H1 (cell line): ENCODE measurements at regions not wholly inside any gene's neighbourhood (a gene's known extent, or its start where the extent isn't known, plus 50 kb on each side); places are given as distances from the start of the nearest gene placed in this dataset.

Experiments
- CTCF ChIA-PET: fragments of 300-600 bp; sonication (Branson Sonifier 250); formaldehyde crosslinking; loops from one replicate; lab custom pipeline; 2021; ENCODE audit not compliant: partially characterized antibody; lab: Charles Lee
- POLR2A ChIA-PET: fragments of 300-600 bp; sonication (Branson Sonifier 250); formaldehyde crosslinking; loops from one replicate; lab custom pipeline; 2021; ENCODE audit warnings: inconsistent platforms; ENCODE audit not compliant: partially characterized antibody; lab: Charles Lee
- DNase-seq, 2 experiments: peaks; one replicate each; pipeline versions ENCODE4 v3.0.0 to v3.0.0-alpha.2; 2010 to 2022; ENCODE audit warnings: low spot score in 2 of 2, low read depth in 1 of 2, mixed read lengths in 1 of 2
- FAIRE-seq: peaks from 2 replicates; lab custom pipeline; 2011; peaks lifted over from hg19 to GRCh38; lab: Jason Lieb, UNC
- H2AFZ ChIP-seq: 2 replicates; pipeline ENCODE4 v1.8.1; 2012; ENCODE audit warnings: low read length, inconsistent platforms
- H2AK5ac ChIP-seq: 2 replicates; pipeline ENCODE4 v1.6.1; 2013; ENCODE audit warnings: low read depth, low read length
- H2BK120ac ChIP-seq: replicated peaks from 2 replicates; pipeline ENCODE3; 2013; ENCODE audit warnings: low read depth, low read length, inconsistent platforms
- H2BK12ac ChIP-seq: 2 replicates; pipeline ENCODE4 v1.6.1; 2013; ENCODE audit warnings: low read depth, low read length
- H2BK15ac ChIP-seq: 2 replicates; pipeline ENCODE4 v1.6.1; 2013; ENCODE audit warnings: low read length
- H2BK20ac ChIP-seq: 2 replicates; pipeline ENCODE4 v1.6.1; 2013; ENCODE audit warnings: low read length
- H2BK5ac ChIP-seq: 2 replicates; pipeline ENCODE4 v1.6.1; 2013; ENCODE audit warnings: low read depth, low read length
- H3K14ac ChIP-seq: 2 replicates; pipeline ENCODE4 v1.6.1; 2013; ENCODE audit warnings: inconsistent platforms; ENCODE audit not compliant: insufficient read length
- H3K18ac ChIP-seq: 2 replicates; pipeline ENCODE4 v1.6.1; 2013; ENCODE audit warnings: low read length; ENCODE audit errors: extremely low read depth
- H3K23ac ChIP-seq: 2 replicates; pipeline ENCODE4 v1.6.1; 2013; ENCODE audit warnings: inconsistent platforms; ENCODE audit not compliant: insufficient read length
- H3K23me2 ChIP-seq: 2 replicates; pipeline ENCODE4 v1.6.1; 2013; ENCODE audit warnings: low read depth, low read length
- H3K27ac ChIP-seq: 2 replicates; pipeline ENCODE4 v1.6.1; 2011; ENCODE audit warnings: low read depth, low read length, inconsistent platforms
- H3K27me3 ChIP-seq, 4 experiments: replicated peaks in 1 of 4; 1 replicate in 1 of 4; 2 replicates in 3 of 4; pipeline versions ENCODE4 v1.6.1 to v1.8.1; 2011 to 2013; ENCODE audit warnings: low read length in 3 of 4, mild to moderate bottlenecking in 3 of 4, inconsistent platforms in 2 of 4, mixed read lengths in 2 of 4, moderate library complexity in 1 of 4; ENCODE audit not compliant: control insufficient read depth in 3 of 4, insufficient read depth in 3 of 4; ENCODE audit errors: extremely low read depth in 1 of 4
- H3K36me3 ChIP-seq, 4 experiments: 2 replicates each; pipeline versions ENCODE4 v1.6.1 to v1.8.1; 2011 to 2013; ENCODE audit warnings: mild to moderate bottlenecking in 4 of 4, low read length in 3 of 4, moderate library complexity in 2 of 4, control low read depth in 1 of 4, inconsistent platforms in 1 of 4; ENCODE audit not compliant: insufficient read depth in 4 of 4, control insufficient read depth in 2 of 4
- H3K4ac ChIP-seq: replicated peaks from 2 replicates; pipeline ENCODE3; 2013; ENCODE audit warnings: low read length, low read depth, mixed read lengths, inconsistent platforms; ENCODE audit not compliant: insufficient read length
- H3K4me1 ChIP-seq, 4 experiments: replicated peaks in 1 of 4; 1 replicate in 1 of 4; 2 replicates in 3 of 4; pipeline versions ENCODE4 v1.6.1 to v1.8.1; 2011 to 2013; ENCODE audit warnings: low read length in 3 of 4, inconsistent platforms in 2 of 4, mixed read lengths in 1 of 4; ENCODE audit not compliant: insufficient read depth in 4 of 4, control insufficient read depth in 3 of 4
- H3K4me2 ChIP-seq, 2 experiments: 2 replicates each; pipeline versions ENCODE4 v1.6.1 to v1.8.1; 2011 to 2013; ENCODE audit warnings: low read depth in 2 of 2, low read length in 2 of 2, control low read depth in 1 of 2, inconsistent platforms in 1 of 2, mild to moderate bottlenecking in 1 of 2; ENCODE audit not compliant: insufficient read depth in 1 of 2
- H3K4me3 ChIP-seq, 4 experiments: fragments of 200-600, 300-600 bp in 1 of 4; sonication (generic), shearing (Covaris generic), sonication (Bioruptor Twin) in 1 of 4; 2 replicates each; pipeline versions ENCODE4 v1.5.1 to v1.8.1; 2011 to 2016; ENCODE audit warnings: low read length in 4 of 4, low read depth in 3 of 4, control low read depth in 2 of 4, inconsistent platforms in 2 of 4, mild to moderate bottlenecking in 2 of 4, mixed read lengths in 1 of 4, moderate library complexity in 1 of 4; ENCODE audit not compliant: insufficient read depth in 2 of 4; ENCODE audit errors: extremely low read depth in 1 of 4
- H3K56ac ChIP-seq: replicated peaks from 2 replicates; pipeline ENCODE3; 2013; ENCODE audit warnings: low read depth, mild to moderate bottlenecking, mixed read lengths, low read length, inconsistent platforms; ENCODE audit not compliant: insufficient read length
- H3K79me1 ChIP-seq: 2 replicates; pipeline ENCODE4 v1.6.1; 2013; ENCODE audit warnings: low read depth, low read length, control low read depth
- H3K79me2 ChIP-seq, 2 experiments: 2 replicates each; pipeline versions ENCODE4 v1.6.1 to v1.8.1; 2012 to 2013; ENCODE audit warnings: low read length in 2 of 2, mild to moderate bottlenecking in 2 of 2, inconsistent platforms in 1 of 2; ENCODE audit not compliant: insufficient read depth in 2 of 2, control insufficient read depth in 1 of 2
- H3K9ac ChIP-seq, 4 experiments: replicated peaks in 1 of 4; 1 replicate in 1 of 4; 2 replicates in 3 of 4; pipeline versions ENCODE4 v1.6.1 to v1.8.1; 2011 to 2013; ENCODE audit warnings: low read depth in 3 of 4, low read length in 3 of 4, control low read depth in 2 of 4, mild to moderate bottlenecking in 2 of 4, moderate library complexity in 2 of 4, inconsistent platforms in 1 of 4; ENCODE audit errors: extremely low read depth in 1 of 4
- H3K9me3 ChIP-seq, 2 experiments: 2 replicates each; pipeline versions ENCODE4 v1.6.1 to v1.8.1; 2012 to 2013; ENCODE audit warnings: mild to moderate bottlenecking in 2 of 2, moderate library complexity in 2 of 2, control low read depth in 1 of 2, inconsistent platforms in 1 of 2, low read depth in 1 of 2, low read length in 1 of 2, mixed read lengths in 1 of 2; ENCODE audit not compliant: insufficient read depth in 2 of 2
- H4K20me1 ChIP-seq, 2 experiments: replicated peaks in 1 of 2; 2 replicates each; pipeline versions ENCODE3 to v1.8.1; 2011 to 2013; ENCODE audit warnings: inconsistent platforms in 2 of 2, low read length in 2 of 2, mild to moderate bottlenecking in 1 of 2; ENCODE audit not compliant: insufficient read depth in 2 of 2, control insufficient read depth in 1 of 2
- H4K5ac ChIP-seq: 2 replicates; pipeline ENCODE4 v1.6.1; 2013; ENCODE audit warnings: low read length, low read depth, mixed read lengths, inconsistent platforms; ENCODE audit not compliant: insufficient read length
- H4K8ac ChIP-seq: 2 replicates; pipeline ENCODE4 v1.8.0; 2013; ENCODE audit warnings: mild to moderate bottlenecking, moderate library complexity, low read length, inconsistent platforms; ENCODE audit not compliant: insufficient read depth; ENCODE audit errors: extremely low read depth
- H4K91ac ChIP-seq: replicated peaks from 2 replicates; pipeline ENCODE3; 2013; ENCODE audit warnings: low read length, mixed read lengths, inconsistent platforms; ENCODE audit not compliant: insufficient read length
- CEBPB ChIP-seq: IDR thresholded peaks from 2 replicates; pipeline ENCODE4 v1.6.1; 2012; ENCODE audit warnings: low read depth, low read length
- JUN ChIP-seq: IDR thresholded peaks from 2 replicates; pipeline ENCODE4 v1.6.1; 2011; ENCODE audit warnings: low read depth, mild to moderate bottlenecking, improper control_type of control experiment, low read length
- YY1 ChIP-seq: IDR thresholded peaks from 2 replicates; pipeline ENCODE4 v1.6.1; 2011; ENCODE audit warnings: low read depth, mild to moderate bottlenecking, low read length
- ZNF274 ChIP-seq: IDR thresholded peaks from 2 replicates; pipeline ENCODE4 v1.7.0; 2012; ENCODE audit warnings: low read length, borderline replicate concordance; ENCODE audit errors: extremely low read depth

GRCh38 chr12:41983856-41984255 lies 160.8 kb downstream of the GXYLT1 start:
- Histone ChIP-seq H2BK20ac (no peak overlapping the region), H2AK5ac (no peak overlapping the region), H3K4me1 (no peaks in the 10 kb centered on the region), H3K27ac (no peak overlapping the region), H2BK12ac (no peak overlapping the region), H4K5ac (no peak overlapping the region), H3K23me2 (no peaks in the 10 kb centered on the region), H3K56ac (no peak overlapping the region), H3K4me2 (no peak overlapping the region), H2BK15ac (no peak overlapping the region), H3K4ac (no peak overlapping the region), H2AFZ (no peak overlapping the region), H4K20me1 (no peaks in the 10 kb centered on the region), H3K36me3 (peaks cover 0 to 3% (median 0%) of the 10 kb centered on the region in 4 experiments; a peak in 1 of 8 replicates), H3K4me3 (no peak overlapping the region), H4K8ac (no peak overlapping the region), H2BK5ac (no peak overlapping the region), H3K27me3 (no peaks in the 10 kb centered on the region), H3K79me1 (no peaks in the 10 kb centered on the region), H2BK120ac (no peak overlapping the region), H4K91ac (no peak overlapping the region), H3K14ac (no peak overlapping the region), H3K18ac (no peak overlapping the region), H3K9me3 (peaks cover 4 to 9% of the 10 kb centered on the region in 2 experiments; a peak in 3 of 4 replicates), H3K79me2 (no peaks in the 10 kb centered on the region), H3K9ac (no peak overlapping the region), H3K23ac (no peak overlapping the region)
- FAIRE-seq (no peak), DNase-seq (no peak)
- CTCF ChIA-PET = interaction anchor here (0.7 to 2.1 kb wide), 2 partner anchors 129 to 188 kb away, joined by 3 to 5 read pairs; no protein-coding TSS in a partner anchor
- TF ChIP-seq ZNF274 (no peak), CEBPB (no peak), YY1 (no peak), JUN (no peak)
- POLR2A ChIA-PET = interaction anchor here (0.6 to 0.9 kb wide), 2 partner anchors 10 to 25 kb away, joined by 3 read pairs; no protein-coding TSS in a partner anchor
